HUES6 (cell line): ENCODE measurements at regions not wholly inside any gene's neighbourhood (a gene's known extent, or its start where the extent isn't known, plus 50 kb on each side); places are given as distances from the start of the nearest gene placed in this dataset.
"Not testable (repeated sequence)": the region's sequence is repeated elsewhere in the genome, so short reads cannot be mapped to it uniquely, and the experiment has no call there.

Experiments
- H3K27ac ChIP-seq: 2 replicates; pipeline ENCODE4 v1.7.0; 2013; ENCODE audit warnings: low read depth, mild to moderate bottlenecking, low read length, inconsistent platforms
- H3K27me3 ChIP-seq: 2 replicates; pipeline ENCODE4 v1.6.1; 2013; ENCODE audit warnings: low read length; ENCODE audit not compliant: control insufficient read depth, insufficient read depth
- H3K36me3 ChIP-seq: 2 replicates; pipeline ENCODE4 v1.6.1; 2013; ENCODE audit warnings: low read length; ENCODE audit not compliant: control insufficient read depth, insufficient read depth
- H3K4me1 ChIP-seq: 2 replicates; pipeline ENCODE4 v1.6.1; 2013; ENCODE audit warnings: low read length; ENCODE audit not compliant: control insufficient read depth, insufficient read depth
- H3K4me3 ChIP-seq: 2 replicates; pipeline ENCODE4 v1.5.1; 2013; ENCODE audit warnings: low read depth, low read length
- H3K9ac ChIP-seq: one replicate; pipeline ENCODE4 v1.6.1; 2013; ENCODE audit warnings: mild to moderate bottlenecking, low read length
- H3K9me3 ChIP-seq: 2 replicates; pipeline ENCODE4 v1.6.1; 2013; ENCODE audit warnings: low read depth, low read length; ENCODE audit not compliant: control insufficient read depth, insufficient read depth

DNA sequence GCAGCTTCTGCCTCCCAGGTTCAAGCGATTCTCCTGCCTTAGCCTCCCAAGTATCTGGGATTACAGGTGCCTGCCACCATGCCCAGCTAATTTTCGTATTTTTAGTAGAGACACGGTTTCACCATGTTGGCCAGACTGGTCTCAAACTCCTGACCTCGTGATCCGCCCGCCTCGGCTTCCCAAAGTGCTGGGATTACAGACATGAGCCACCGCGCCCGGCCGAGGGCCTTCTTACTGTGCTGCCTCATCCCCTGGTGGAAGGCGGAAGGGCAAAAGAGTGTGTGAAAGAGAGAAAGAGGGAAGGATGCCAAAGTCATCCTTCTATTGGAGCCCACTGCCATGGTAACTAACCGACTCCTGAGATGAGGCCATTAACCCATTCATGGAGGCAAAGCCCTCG lies 399.4 kb upstream of the TENM3 start:
- not testable (repeated sequence) for H3K36me3 ChIP-seq, H3K27me3 ChIP-seq, H3K4me3 ChIP-seq, H3K4me1 ChIP-seq, H3K9ac ChIP-seq, H3K27ac ChIP-seq, H3K9me3 ChIP-seq

GRCh38 chr4:181845617-181846016 lies 397.6 kb upstream of the TENM3 start:
- Histone ChIP-seq H3K9ac (no peak overlapping the region), H3K4me1 (no peaks in the 10 kb centered on the region), H3K27ac (no peak overlapping the region), H3K9me3 (no peaks in the 10 kb centered on the region), H3K36me3 (no peaks in the 10 kb centered on the region), H3K27me3 (no peaks in the 10 kb centered on the region), H3K4me3 (no peak overlapping the region)

- no peaks in the 10 kb centered on the region for H3K9me3 ChIP-seq
- H3K4me1 ChIP-seq = no peaks in the 10 kb centered on the region
- no peak overlapping the region for H3K4me3 ChIP-seq
- no peaks in the 10 kb centered on the region for H3K36me3 ChIP-seq
- H3K27ac ChIP-seq = no peak overlapping the region
- no peaks in the 10 kb centered on the region for H3K27me3 ChIP-seq
- H3K9ac ChIP-seq = no peak overlapping the region
These were observed 396.3 kb upstream of the TENM3 start for GRCh38 chr4:181846934-181847333.

GRCh38 chr4:181848357-181848756 lies 394.8 kb upstream of the TENM3 start:
- Histone ChIP-seq H3K27ac (no peak overlapping the region), H3K27me3 (no peaks in the 10 kb centered on the region), H3K4me1 (no peaks in the 10 kb centered on the region), H3K4me3 (no peak overlapping the region), H3K9ac (no peak overlapping the region), H3K9me3 (no peaks in the 10 kb centered on the region), H3K36me3 (no peaks in the 10 kb centered on the region)

- H3K4me3 ChIP-seq = no peak overlapping the region
- no peaks in the 10 kb centered on the region for H3K27me3 ChIP-seq
- no peaks in the 10 kb centered on the region for H3K36me3 ChIP-seq
- H3K9me3 ChIP-seq = no peaks in the 10 kb centered on the region
- no peak overlapping the region for H3K27ac ChIP-seq
- no peaks in the 10 kb centered on the region for H3K4me1 ChIP-seq
- no peak overlapping the region for H3K9ac ChIP-seq
These were observed 393.7 kb upstream of the TENM3 start for GRCh38 chr4:181849472-181849871.

DNA sequence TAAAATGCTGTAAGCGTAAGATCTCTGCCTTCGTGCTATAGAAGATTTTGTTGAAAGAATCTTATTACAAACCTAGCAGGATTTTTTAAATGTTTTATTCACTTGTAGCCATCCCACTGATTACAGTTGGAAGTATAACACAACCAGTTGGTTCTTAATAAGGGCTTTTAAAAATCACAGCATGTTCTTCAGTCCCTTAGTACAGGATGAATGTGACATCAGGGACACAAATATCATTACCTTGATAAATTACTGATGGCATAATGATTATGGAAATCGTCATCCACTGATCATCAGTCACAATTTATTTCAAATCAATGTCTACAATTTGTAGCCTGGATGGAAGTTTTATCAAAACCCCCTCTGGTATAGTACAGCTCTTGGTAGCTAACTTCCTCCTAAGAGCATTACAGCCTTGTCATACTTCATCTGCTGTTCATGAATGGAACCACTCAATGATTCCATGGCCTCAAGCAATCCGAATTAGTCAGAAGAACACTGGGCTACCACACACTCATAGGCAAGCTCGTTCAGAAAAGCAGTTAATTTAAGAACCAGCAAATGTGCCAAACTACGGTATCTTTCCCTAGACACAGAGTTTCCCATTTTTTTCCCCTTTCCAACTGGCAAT lies 389.2 kb upstream of the TENM3 start:
- H3K27me3 ChIP-seq = no peaks in the 10 kb centered on the region
- no peaks in the 10 kb centered on the region for H3K4me1 ChIP-seq
- H3K4me3 ChIP-seq = no peak overlapping the region
- no peak overlapping the region for H3K27ac ChIP-seq
- H3K9ac ChIP-seq = no peak overlapping the region
- no peaks in the 10 kb centered on the region for H3K9me3 ChIP-seq
- H3K36me3 ChIP-seq = no peaks in the 10 kb centered on the region

DNA sequence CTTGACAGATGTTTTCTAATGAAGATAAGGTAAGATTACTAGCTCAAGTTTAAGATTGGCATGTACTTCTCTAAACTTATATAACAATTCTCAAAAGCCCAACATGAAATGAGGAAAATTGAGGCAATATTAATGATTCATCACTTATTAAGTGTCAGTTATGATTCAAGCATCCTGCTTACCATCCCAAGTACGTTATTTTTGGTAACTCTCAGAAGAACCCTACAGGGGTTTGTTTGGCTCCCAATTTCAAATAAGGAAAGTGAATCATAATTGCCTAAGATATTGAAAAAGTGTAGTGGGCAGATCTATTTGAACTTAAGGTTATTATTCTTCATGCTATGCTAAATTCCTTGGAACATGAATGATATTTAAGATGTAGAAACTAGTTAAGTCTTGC lies 387.9 kb upstream of the TENM3 start:
- H3K27me3 ChIP-seq = no peaks in the 10 kb centered on the region
- H3K9ac ChIP-seq = no peak overlapping the region
- H3K36me3 ChIP-seq = no peaks in the 10 kb centered on the region
- H3K9me3 ChIP-seq = no peaks in the 10 kb centered on the region
- H3K4me1 ChIP-seq = no peaks in the 10 kb centered on the region
- H3K27ac ChIP-seq = no peak overlapping the region
- no peak overlapping the region for H3K4me3 ChIP-seq

DNA sequence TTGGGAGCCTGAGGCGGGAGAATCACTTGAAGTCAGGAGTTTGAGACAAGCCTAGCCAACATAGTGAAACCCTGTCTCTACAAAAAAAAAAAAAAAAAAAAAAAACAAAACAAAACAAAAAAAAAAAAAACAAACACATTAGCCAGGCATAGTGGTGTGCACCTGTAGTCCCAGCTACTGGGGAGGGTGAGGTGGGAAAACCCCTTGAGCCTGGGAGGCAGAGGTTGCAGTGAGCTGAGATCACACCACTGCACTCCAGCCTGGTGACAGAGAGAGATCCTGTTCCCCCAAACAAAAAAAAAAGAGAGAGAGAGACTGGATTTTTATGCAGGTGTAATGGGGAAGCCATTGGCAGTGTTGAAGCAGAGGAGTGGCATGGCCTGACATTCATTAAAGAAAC lies 385.7 kb upstream of the TENM3 start:
- H3K9me3 ChIP-seq, H3K9ac ChIP-seq, H3K27ac ChIP-seq, H3K27me3 ChIP-seq, H3K36me3 ChIP-seq, H3K4me1 ChIP-seq, H3K4me3 ChIP-seq: not testable (repeated sequence)

GRCh38 chr4:181858741-181859140 lies 384.5 kb upstream of the TENM3 start:
- Histone ChIP-seq H3K27me3 (no peaks in the 10 kb centered on the region), H3K27ac (no peak overlapping the region), H3K9ac (no peak overlapping the region), H3K36me3 (no peaks in the 10 kb centered on the region), H3K4me3 (no peak overlapping the region), H3K4me1 (no peaks in the 10 kb centered on the region), H3K9me3 (no peaks in the 10 kb centered on the region)

DNA sequence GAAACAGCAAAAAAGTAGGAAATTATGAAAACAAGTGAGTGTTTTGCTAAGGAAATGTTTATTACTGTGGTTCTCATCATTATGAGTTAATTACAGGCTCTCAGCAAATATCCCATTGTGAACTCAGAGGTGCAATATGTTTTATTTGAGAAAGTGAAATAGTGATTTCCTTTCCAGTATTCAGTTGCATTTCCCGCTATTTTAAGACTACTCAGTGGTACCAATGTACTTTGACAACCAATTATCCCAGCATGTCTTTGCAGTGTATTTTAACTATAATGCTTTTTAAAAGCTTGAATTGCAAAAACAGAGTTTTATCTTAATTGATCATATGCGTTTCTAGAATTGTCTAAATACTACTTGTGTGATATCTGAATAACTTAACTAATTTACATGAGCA lies 383.8 kb upstream of the TENM3 start:
- Histone ChIP-seq H3K27ac (no peak overlapping the region), H3K9me3 (no peaks in the 10 kb centered on the region), H3K4me3 (no peak overlapping the region), H3K4me1 (no peaks in the 10 kb centered on the region), H3K9ac (no peak overlapping the region), H3K36me3 (no peaks in the 10 kb centered on the region), H3K27me3 (no peaks in the 10 kb centered on the region)

GRCh38 chr4:181860157-181860556 lies 383.0 kb upstream of the TENM3 start:
- Histone ChIP-seq H3K27me3 (no peaks in the 10 kb centered on the region), H3K4me3 (no peak overlapping the region), H3K27ac (no peak overlapping the region), H3K36me3 (no peaks in the 10 kb centered on the region), H3K9ac (no peak overlapping the region), H3K9me3 (no peaks in the 10 kb centered on the region), H3K4me1 (no peaks in the 10 kb centered on the region)

GRCh38 chr4:181860668-181861067 lies 382.5 kb upstream of the TENM3 start:
- Histone ChIP-seq H3K9me3 (no peaks in the 10 kb centered on the region), H3K27ac (no peak overlapping the region), H3K4me3 (no peak overlapping the region)

More at GRCh38 chr4:181860668-181861067, 382.5 kb upstream of the TENM3 start:
- no peaks in the 10 kb centered on the region for H3K4me1 ChIP-seq
- H3K27me3 ChIP-seq = no peaks in the 10 kb centered on the region
- H3K36me3 ChIP-seq = no peaks in the 10 kb centered on the region
- H3K9ac ChIP-seq = no peak overlapping the region
